Muscle of back (tissue), 3 donors: ENCODE measurements at regions not wholly inside any gene's neighbourhood (a gene's known extent, or its start where the extent isn't known, plus 50 kb on each side); places are given as distances from the start of the nearest gene placed in this dataset.
A peak's percentile ranks its signal among the peaks of the same experiment; 100 is the strongest.

Experiments
- DNase-seq, 3 donors: peaks; one replicate each; pipeline versions ENCODE4 v3.0.0 to v3.0.0-alpha.2; 2013

DNA sequence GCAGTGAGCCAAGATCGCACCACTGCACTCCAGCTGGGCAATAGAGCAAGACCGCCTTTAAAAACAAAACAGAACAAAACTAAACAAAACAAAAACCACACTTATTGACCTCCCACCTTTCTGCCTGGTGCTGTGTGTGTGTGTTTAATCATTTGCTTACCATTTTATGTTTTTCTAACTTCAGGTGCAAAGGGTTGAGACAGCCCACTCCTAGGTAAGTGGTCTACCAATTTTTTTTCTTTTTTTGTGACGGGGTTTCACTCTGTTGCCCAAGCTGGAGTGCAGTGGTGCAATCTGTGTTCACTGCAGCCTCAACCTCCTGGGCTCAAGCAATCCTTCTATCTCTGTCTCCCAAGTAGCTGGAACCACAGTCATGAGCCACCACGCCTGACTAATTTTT lies 65.8 kb downstream of the SALL1 start:
- no peak for DNase-seq

DNA sequence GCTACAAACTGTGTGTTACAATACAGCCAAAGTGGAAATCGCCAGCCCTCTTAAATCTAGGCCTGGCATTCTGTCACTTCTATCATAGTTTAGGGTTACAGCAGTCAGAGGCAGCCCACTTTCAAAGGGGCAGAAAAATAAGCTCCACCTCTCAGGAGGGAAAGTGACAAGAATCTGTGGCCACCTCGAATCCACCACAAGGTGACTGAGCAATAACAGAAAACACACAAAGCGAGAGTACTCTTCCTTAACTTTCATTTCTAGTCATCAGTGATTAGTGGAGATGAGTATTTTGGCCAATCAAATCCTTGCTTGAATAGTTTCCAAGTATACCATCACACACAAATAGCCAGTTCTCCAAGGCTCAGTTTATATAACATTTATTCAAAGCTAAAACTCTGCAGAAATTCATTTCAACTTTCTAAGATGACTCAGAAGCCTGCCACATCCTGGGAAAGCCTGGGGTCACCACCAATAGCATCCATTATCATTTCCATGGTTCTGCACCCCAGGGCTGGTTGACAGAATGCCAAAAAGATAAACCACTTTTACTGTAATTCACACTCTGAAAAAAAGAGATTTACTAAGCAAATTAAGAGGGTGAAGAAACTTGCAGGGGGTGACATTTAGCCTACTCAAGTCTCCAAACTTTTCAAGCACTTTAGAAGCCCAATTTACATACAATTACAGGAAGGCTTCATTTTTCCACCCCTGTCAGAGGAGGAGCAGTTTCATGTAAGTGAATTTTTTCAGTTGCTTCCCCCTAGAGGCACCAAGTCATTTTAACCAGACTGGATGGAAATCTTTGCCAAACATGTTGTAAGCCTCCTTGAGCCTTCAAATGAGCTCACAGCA lies 66.8 kb downstream of the SALL1 start:
- DNase-seq, result no peak

DNA sequence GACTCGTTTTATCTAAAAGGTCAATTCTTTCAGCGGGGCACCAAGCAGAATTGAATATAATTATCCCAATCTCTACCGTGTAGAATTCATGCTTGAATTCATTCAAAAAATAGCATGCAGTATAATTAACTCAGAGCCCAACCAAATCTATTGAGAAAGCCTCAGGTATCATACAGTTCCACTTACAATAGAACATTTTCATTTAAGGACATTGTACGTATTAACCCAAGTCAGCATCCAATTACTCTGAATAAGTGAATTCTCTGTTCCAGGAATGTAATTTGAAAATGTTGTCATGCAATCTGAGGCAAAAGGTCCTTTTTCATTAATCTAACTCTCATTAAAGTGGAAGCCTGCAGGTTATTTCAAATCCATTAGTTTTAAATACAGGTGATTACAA lies 78.5 kb downstream of the SALL1 start:
- no peak for DNase-seq

DNA sequence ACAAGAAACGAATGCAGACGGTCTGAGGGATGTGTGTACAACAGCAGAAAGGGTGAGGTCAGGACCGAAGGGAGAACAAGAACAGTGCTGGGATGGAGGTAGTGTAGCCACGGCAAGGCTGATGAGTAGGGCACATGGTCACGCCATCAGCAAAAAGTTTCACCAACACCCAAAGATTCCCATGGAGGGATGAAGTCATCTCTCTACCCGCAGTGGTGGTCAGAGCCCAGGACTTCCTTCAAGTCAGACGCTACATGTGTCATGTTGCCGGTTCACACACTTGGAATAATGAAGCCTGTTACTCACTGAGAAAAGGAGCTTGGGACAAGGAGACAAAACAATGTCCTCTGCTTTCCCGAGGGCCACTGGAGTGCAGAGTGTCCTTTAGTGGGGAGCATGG lies 79.7 kb downstream of the SALL1 start:
- no peak for DNase-seq

DNA sequence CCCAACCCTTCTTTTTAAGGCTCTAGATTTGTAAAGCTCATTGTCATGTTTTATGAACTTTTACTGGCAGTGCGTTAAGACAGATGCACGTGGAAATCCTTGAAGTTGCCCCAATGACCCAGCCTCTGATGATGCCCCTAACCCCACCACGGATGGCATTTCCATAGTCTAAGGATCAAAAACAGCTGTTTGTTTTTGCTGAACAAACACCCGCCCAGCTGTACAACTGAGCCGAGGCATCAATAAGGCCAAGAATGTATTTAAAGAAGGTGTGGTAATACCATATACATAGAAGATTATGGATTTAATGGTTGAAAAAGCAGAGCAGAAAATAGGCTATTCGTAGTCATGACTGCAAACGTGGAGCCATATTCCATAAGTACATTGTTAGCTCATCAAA lies 83.7 kb downstream of the SALL1 start:
- DNase-seq, result no peak

DNA sequence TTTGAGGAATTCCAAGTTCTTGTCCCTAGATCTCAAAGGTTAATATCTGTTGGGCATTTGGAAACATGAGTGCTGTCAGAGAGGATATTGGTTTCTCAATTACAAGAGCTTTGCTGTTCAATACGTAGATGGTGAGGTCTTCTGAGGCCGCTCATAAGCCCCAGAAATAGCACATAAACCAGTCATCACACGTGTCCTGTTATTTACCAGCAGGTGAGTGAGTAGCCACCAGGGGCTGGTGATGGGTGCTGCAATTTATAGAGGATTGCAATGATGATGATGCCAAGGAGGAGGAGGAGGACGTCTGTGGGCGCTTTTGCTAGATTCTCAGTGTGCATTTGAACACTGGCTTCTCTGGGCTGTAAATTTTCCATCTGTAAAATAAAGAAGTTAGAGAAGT lies 89.0 kb downstream of the SALL1 start:
- no peak for DNase-seq

DNA sequence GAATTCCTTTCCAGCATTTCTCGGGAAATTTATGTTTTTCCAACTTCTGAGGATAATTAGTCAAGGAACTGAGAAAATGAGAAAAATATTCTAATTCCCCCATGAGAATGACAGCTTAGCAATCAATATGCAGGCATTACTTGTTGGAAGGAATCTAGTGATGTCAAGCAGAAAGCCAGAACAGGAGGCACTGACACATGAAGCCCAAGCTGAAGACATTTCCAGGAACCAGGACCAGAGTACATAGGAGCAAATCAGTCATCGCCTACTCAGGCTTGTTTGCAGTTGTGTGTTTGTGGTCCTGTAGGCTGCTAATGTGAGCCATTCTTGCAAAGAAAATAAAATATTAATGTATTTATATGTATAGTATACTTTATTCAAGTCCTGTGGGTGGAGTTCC lies 89.7 kb downstream of the SALL1 start:
- no peak for DNase-seq

DNA sequence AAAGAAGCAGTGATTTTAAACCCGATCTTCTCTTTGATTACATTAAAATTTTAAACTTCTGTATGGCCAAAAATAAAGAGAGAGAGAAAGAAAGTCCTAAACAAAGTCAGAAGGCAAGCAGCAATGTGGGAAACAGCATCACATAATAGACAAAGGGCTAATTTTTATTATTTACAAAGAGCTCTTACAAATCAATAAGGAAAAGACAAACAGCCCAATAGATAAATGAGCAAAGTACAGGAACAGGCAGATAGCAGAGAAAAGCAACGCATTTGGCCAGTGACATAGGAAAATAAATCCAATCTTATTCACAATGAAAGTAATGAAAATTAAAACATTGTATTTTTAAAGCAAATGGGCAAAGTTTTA lies 93.1 kb downstream of the SALL1 start:
- DNase-seq, result no peak

DNA sequence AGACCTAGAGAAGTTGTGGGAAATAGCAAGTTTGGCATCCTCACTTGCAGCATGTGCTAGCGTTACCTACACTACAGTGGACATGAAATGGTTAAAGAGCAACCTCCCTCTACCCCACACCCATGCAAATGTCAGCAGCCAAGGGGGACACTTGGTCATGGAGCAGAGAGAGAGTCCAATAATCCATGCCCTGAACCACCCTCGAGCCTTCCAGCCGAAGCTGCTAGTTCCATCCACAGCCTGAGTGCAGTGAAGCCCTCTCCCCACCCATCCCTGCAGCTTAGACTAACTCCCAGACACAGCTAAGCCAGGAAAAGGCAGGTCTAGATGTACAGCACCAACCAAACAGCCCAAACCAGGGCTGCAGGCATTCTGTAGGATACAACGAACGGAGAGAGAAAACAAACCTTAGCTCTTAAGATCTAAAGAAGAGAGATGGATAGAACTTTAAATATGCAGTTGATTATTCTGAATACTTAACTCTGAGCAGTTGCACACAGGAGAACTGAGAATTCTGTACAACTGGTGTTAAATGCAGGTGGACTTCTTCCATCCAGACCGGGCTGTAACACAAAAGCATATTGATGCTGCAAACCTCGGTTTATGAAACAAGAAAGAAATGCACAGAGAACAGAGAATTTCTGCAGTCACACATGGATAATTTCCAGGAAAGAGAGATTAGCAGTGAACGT lies 93.8 kb downstream of the SALL1 start:
- no peak for DNase-seq

DNA sequence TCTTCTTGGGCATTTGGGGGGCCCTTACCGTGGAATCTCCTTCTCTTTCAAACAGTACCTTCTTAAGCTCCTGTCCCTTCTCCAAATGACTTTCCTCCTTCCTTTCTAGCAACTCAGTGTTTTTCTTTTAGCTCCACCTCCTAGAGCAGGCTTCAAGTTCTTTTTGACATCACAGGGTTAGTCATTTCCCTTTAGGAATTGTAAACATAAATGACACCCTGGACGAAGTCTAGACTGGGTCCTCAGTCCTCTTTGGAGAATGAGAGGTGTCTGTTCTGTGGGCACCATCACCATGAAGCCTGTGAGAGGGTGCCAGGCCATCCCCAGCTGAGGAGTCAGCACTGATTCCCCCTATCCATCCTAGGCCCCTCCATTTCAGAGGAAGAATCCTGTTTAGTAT lies 94.7 kb downstream of the SALL1 start:
- no peak for DNase-seq

DNA sequence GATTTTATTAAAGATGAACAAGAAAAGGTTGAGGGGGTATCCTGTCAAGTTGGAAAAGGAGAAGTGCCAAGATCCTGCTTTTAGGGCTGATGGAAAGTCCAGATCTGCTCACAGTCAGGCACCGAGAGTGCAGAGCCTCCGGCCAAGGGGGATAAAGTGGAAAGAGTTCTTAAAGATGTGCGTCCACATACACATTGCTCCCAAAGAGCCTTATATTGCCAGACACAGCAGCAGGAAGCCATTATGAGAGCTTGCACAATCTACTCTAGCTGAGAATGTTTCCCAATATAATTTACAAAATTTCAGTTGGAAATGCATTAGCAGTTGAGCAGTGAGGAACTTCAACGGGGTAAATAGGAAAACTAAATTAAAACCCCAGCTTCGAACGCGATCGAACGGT lies 95.6 kb downstream of the SALL1 start:
- peak in 2 of 3 donors; percentile 22 to 65 for DNase-seq

DNA sequence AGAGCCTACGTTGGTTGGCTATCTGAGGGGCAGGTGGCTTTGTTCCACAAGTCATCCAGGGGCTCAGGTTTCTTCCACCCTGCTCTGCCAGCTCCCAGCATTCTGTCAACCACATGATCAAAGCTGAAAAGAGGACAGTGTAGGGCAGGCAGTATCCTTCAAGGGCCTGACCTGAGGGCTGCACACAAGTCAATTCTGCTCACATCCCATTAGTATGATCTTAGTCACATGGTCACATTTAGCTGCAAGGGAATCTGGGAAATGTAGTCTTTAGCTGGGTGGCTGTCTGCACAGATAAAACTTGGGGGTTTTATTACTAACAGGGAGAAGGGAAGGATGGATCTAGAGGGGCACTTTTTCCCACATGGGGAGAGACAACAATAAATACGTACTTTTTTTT lies 97.3 kb downstream of the SALL1 start:
- DNase-seq, result no peak

DNA sequence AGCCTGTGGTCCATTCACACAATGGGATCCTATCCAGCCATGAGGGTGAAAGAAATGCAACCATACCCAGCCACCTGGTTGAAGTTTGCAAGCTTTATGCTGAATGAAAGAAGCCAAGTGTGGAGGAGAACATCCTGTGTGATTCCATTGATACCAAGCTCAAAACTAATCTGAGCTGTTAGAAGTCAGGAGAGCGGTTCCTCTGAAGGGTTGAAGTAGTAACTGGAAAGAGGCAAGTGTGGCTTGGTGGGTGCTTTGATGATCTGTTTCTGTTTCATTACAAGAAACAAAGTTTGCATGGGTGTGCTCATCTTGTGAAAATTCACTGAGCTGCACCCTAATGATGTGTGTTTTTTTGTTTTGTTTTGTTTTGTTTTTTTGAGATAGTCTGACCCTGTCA lies 99.4 kb downstream of the SALL1 start:
- no peak for DNase-seq

DNA sequence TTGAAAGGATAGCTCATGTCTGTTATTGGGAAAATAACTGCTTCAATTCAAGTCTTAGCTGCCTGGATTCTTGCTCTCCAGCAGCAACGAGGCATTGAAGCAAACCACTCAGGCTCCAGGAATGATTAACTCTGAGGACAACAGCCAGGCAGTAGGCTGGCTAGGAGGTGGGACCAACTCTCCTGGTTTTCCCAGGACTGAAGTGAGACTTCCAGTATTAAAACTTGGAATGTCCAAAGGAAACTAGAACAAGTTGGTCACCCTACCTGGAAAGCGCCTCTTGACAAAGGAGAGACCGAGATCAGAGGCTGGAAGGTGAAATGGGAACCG lies 100.7 kb downstream of the SALL1 start:
- DNase-seq, result no peak

DNA sequence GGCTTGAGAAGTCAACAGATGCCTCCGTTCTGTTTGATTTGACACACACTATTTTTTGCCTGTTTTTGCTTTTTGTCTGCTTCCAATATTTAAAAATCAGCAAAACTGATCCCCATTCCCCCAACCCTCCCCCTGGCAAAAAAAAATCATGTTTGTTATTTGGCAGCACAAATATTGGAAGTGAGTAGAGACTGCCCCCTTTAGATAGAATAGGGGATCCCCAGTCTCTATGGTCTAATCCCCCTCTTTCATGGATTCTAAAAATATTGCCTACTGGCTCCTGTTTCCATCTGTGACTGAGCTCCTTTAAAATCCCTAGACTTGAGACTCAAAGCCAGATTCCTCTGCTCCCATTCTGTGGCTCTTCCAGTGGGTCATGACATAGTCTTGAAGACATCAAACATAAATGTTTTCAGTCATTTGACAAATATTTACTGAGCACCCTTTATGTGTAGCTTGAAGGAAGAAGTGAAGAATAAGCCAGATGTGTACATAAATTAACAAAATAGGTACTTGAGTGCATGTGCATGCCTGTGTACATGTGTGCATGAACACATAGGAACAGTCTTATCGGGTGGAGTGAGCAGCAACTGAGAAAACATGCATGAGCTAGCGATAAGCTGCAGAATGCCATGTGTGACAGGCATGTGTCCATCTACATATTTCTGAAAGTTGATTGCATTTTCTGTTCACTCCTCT lies 101.2 kb downstream of the SALL1 start:
- DNase-seq, result no peak

DNA sequence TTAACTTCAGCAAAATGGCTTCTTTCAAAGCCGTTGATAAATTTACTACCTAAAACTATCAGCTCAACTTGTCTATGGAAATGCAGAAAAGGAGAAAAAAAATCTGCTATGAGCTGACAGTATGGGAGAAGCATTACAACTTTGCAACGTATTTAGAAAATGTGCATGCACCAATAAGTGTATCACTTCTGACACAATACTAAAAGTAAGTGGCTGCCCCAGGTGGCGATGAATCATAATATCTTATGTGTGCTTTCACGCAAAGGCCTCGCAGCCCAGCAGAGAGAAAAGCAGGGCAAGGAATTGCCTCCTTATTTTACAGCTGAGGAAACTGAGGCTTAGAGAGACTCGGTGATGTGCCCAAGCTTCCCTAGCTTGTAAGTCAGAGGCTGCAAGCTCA lies 101.8 kb downstream of the SALL1 start:
- no peak for DNase-seq

DNA sequence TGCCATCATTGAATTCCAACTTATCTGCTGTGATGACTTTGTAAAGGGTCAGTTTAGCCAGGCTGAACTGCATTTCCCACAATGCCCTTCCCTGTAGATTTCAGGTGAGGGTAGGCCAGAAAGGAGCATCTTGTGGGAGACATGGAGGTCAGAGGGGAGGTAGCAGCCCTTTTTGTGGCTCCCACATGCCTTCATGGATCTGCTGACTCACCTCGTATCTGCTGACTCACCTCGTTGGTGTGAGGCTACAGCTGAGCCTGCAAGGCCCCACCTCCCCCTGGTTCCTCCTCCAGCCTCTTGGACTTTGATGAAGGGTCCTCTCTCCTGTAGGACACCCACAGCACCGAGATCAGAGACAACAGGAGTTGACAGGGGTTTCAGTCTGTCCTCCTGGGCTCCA lies 102.5 kb downstream of the SALL1 start:
- DNase-seq, result no peak

DNA sequence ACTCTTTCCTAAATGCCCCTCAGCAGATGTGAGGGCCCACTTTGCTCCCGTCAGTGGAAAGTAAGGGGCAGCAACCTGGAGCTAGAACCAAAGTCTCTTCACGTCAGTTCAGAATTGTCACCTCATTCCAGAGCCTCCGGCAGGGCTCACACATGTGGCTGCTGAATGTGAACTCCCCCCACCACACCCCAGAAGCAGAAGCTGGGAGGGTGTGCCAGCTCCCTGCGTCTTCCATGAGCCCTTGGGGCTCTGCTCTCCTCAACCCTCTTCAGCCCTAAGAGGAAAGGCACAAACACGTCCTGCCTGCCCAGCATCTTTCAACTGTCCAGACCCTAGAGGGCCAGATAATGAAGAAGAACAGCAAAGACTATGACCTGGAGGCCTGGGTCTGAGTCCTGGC lies 105.3 kb downstream of the SALL1 start:
- no peak for DNase-seq

DNA sequence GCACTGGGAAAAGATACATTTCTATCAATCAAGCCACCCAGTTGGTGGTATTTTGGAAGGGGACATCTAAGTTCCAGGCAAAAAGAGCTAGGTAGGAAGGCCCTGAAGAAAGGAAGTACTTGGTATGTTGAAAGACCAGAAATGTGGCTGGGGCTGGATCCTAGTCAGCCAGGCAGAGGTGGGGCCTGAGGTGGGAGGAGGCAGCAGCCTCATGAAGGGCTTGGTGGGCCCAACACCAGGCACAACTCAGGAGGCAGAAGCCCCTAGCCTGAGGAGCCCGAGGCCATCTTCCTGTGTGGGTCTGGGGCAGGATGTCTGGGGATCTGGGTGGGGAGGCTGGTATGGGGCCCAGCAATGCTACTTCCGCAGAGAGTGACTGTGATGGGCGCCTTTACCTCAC lies 105.9 kb downstream of the SALL1 start:
- no peak for DNase-seq

DNA sequence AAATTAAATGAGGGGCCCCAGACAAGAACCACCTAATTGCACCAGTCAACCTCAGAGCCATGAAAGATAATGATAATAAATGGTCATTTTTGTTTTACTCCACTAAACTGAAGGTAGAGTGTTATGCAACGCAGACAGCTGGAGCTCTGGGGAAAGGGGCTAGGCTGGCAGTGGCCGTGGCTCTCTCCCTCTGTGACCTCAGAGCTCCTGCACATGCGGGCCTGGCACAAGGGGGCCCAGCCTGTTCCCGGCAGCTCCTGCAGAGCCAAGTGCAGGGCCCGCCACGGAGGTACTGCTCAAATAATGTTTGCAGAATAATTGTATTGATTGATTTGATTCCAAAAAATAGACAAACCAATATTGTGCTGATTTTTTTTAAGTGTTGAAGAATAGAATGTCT lies 109.5 kb downstream of the SALL1 start:
- DNase-seq, result no peak

DNA sequence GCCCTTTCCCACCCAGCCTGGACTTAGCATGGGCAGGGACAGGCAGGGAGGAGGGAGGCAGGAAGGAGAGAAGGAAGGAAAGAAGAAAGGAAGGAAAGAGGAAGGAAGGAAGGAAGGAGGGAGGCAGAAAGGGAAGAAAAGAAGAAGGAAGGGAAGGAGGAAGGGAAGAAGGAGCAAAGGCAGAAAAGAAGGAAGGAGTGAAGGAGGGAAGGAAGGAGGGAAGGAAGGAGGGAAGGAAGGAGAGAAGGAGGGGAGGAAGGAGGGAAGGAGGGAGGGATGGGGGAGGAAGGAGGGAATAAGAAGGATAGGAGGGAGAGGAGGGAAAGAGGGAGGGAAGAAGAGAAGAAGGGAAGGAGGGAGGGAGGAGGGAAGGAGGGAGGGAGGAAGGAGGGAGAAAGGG lies 110.4 kb downstream of the SALL1 start:
- DNase-seq, result no peak

DNA sequence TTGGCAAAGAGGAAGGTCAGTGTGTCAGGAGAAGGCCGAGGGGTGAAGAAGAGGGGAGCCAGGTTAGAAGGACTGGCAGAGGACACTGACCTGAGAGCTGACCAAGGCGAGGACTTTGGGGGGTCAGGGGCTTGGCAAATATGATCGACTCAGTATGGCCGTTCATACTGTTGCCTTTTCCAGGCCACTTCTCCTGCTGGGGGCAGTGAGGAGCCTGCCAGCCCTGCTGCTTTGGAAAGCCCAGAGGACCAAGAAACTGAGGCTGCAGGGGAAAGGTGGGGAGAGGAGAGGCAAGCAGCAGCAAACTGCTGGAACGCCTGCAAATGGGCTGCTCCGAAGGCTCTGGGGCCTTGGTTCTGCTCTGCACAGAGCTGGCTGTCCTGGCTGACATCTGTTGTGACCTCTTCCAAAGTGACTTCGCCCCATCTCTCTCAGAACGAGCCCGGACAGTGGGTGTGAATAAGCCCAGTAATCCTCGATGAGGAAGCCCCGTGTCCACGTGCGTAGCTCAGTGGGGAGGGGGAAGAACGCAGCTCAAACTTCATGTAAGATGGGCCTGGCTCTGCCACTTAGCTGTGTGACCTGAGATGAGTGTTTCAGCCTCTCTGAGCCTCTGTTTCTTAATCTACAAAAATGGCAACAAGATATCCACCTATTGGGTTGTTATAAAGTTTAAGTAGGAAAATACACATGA lies 111.3 kb downstream of the SALL1 start:
- no peak for DNase-seq

DNA sequence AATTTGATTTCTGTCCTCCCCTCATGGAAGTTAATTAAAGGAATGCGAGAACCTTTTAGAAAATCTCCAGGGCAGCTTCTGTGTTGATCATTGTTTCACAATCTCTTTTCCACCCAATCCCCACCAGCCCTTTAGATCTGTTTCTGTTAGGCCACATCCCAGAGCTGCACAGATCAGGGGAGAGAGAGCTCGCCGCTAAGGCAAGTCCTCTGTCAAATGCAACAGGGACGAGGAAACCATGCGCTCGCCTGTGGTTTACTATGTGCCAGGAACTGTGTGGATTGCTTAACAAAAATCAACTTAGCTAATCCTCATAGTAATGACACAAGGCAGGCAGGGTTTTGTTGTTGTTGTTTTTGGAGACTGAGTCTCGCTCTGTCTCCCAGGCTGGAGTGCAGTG lies 115.4 kb downstream of the SALL1 start:
- no peak for DNase-seq
